GM10248 (cell line): ENCODE measurements at regions not wholly inside any gene's neighbourhood (a gene's known extent, or its start where the extent isn't known, plus 50 kb on each side); places are given as distances from the start of the nearest gene placed in this dataset.

Experiments
- CTCF ChIA-PET: fragments of 300-600 bp; sonication (Branson Sonifier 250); formaldehyde crosslinking; extraction: SDS; loops from one replicate; lab custom pipeline; 2021; ENCODE audit warnings: antibody characterized with exemption; lab: Yijun Ruan, JAX
- POLR2A ChIA-PET: fragments of 350-650 bp; sonication (Branson Sonifier 250); formaldehyde crosslinking; extraction: SDS; loops from one replicate; lab custom pipeline; 2020; ENCODE audit warnings: antibody characterized with exemption; lab: Yijun Ruan, JAX
- DNase-seq: peaks from one replicate; pipeline ENCODE4 v3.0.0; 2012; ENCODE audit errors: extremely low spot score
- TF ChIP-seq, protein P1 (sequence below): IDR thresholded peaks from 2 replicates; pipeline ENCODE4 v1.5.1; 2012; ENCODE audit warnings: mild to moderate bottlenecking, low read depth; ENCODE audit errors: extremely low read depth, missing control alignments, control extremely low read depth

DNA sequence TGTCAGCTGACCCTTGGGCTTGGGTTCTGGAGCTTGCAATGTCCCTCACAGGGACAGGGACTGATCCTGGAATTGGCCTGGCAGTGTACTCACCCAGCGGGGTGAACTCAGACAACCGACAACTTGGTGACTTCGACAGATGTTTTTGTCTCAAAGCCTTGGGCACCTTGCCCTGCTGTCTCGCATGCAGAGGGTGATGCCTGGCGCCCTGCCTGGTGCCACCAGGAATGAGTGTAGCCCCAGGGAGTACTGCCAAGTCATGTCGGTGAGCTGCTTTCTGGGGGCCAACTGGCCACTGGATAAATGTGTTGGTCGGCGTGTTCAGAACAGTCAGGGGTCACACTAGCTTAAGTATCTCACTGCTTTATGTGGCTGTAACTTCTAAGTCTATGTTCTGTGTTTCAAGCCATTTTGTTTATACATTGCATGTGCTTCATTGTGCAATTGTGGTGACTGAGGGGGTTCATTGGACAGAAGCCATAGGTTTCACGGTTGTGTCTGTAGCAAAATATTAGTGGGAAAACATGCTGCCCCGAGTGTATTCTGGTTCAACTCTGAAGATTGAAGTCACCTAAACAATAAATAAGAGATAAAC, 96.3 kb upstream of the TNFSF11 start:
- no peak for DNase-seq
- ChIA-PET CTCF (interaction anchor here (1.0 to 2.2 kb wide), 9 partner anchors 9 to 144 kb away, joined by 3 to 10 read pairs (median 6); no protein-coding TSS in a partner anchor), POLR2A (no interaction called here)
- TF ChIP-seq, protein P1, sequence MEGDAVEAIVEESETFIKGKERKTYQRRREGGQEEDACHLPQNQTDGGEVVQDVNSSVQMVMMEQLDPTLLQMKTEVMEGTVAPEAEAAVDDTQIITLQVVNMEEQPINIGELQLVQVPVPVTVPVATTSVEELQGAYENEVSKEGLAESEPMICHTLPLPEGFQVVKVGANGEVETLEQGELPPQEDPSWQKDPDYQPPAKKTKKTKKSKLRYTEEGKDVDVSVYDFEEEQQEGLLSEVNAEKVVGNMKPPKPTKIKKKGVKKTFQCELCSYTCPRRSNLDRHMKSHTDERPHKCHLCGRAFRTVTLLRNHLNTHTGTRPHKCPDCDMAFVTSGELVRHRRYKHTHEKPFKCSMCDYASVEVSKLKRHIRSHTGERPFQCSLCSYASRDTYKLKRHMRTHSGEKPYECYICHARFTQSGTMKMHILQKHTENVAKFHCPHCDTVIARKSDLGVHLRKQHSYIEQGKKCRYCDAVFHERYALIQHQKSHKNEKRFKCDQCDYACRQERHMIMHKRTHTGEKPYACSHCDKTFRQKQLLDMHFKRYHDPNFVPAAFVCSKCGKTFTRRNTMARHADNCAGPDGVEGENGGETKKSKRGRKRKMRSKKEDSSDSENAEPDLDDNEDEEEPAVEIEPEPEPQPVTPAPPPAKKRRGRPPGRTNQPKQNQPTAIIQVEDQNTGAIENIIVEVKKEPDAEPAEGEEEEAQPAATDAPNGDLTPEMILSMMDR: no peak

DNA sequence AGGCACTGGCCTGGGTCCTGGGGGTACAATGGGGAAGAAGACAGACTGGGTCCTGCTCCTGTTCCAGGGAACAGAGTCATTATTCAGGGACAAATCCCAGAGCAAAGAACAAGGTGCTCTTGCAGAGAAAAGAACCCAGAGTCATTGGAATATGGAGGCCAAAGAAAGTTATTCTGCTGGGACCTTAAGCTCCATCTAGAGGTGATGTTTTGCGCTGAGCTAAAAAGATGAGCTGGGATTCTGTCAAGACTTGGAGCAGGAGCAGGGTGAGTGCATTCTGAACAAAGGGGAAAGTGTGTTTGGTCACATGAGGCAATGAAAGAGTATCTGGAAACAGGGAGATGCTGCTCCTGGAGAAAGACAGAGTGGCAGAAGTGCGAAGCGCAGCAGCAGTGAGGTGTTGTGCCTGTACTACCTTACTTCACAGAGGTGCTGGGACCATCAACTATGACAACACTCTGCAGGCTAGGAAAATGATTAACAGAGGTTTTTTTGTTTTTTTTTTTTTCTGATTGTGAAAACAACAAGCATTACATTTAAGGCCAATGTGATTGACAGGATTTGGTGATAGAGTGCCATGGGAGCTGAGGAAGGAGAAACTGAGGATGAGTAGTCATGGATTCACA, 95.3 kb upstream of the TNFSF11 start:
- DNase-seq: peak; percentile 34
- CTCF ChIA-PET: interaction anchor here (0.7 to 2.2 kb wide), 11 partner anchors 9 to 145 kb away, joined by 3 to 10 read pairs (median 3); no protein-coding TSS in a partner anchor
- POLR2A ChIA-PET: no interaction called here
- TF ChIP-seq, protein P1: peak; percentile 33

DNA sequence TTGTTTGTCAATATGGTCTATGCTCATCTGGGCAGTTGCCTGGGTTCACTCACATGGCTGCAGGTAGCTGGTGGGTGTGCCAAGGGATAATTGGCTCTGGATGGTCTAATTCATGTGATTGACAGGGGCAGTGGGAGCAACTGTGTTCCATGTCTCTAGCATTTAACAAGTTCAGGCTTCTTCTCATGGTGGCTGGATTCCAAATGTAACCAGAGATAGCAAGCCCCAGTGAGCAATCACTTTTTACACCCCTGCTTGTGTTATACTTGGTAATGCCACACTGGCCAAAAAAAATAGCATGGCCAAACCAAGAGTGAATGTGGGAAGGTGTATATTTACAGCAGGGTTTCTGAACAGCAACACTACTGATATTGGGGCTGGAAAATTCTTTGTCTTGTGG, 89.6 kb upstream of the TNFSF11 start:
- POLR2A ChIA-PET: no interaction called here
- DNase-seq: no peak

GRCh38 chr13:42485272-42485671, 88.7 kb upstream of the TNFSF11 start:
- POLR2A ChIA-PET: no interaction called here
- no peak for DNase-seq
- TF ChIP-seq, protein P1: no peak
- CTCF ChIA-PET: no interaction called here

More for the DNA sequence above, 89.6 kb upstream of the TNFSF11 start:
- CTCF ChIA-PET: no interaction called here
- TF ChIP-seq, protein P1: no peak

- ChIA-PET CTCF (interaction anchor here (1.8 kb wide), 1 partner anchor 11 kb away, joined by 7 read pairs; no protein-coding TSS in a partner anchor), POLR2A (no interaction called here)
- TF ChIP-seq, protein P1: no peak
- DNase-seq: no peak
These were observed 87.2 kb upstream of the TNFSF11 start for GRCh38 chr13:42486711-42487198.

GRCh38 chr13:42487221-42487620, 86.7 kb upstream of the TNFSF11 start:
- CTCF ChIA-PET: interaction anchor here (0.8 to 1.8 kb wide), 2 partner anchors 9 to 11 kb away, joined by 3 to 7 read pairs; no protein-coding TSS in a partner anchor
- TF ChIP-seq, protein P1: no peak
- POLR2A ChIA-PET: no interaction called here
- DNase-seq: no peak
